ENCODE measurements at regions not wholly inside any gene's neighbourhood (a gene's known extent, or its start where the extent isn't known, plus 50 kb on each side); places are given as distances from the start of the nearest gene placed in this dataset.

- TF ChIP-seq, protein P1, sequence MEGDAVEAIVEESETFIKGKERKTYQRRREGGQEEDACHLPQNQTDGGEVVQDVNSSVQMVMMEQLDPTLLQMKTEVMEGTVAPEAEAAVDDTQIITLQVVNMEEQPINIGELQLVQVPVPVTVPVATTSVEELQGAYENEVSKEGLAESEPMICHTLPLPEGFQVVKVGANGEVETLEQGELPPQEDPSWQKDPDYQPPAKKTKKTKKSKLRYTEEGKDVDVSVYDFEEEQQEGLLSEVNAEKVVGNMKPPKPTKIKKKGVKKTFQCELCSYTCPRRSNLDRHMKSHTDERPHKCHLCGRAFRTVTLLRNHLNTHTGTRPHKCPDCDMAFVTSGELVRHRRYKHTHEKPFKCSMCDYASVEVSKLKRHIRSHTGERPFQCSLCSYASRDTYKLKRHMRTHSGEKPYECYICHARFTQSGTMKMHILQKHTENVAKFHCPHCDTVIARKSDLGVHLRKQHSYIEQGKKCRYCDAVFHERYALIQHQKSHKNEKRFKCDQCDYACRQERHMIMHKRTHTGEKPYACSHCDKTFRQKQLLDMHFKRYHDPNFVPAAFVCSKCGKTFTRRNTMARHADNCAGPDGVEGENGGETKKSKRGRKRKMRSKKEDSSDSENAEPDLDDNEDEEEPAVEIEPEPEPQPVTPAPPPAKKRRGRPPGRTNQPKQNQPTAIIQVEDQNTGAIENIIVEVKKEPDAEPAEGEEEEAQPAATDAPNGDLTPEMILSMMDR (IDR thresholded peaks at IDR 0.05) = no peak
- TF ChIP-seq POLR2A (IDR thresholded peaks at IDR 0.05) = no peak
Observed at GRCh38 chr5:167905919-167906853, 385.3 kb upstream of the WWC1 start.

Measured in thyroid gland (tissue), 4 donors.